GM12878 (cell line): ENCODE measurements at regions not wholly inside any gene's neighbourhood (a gene's known extent, or its start where the extent isn't known, plus 50 kb on each side); places are given as distances from the start of the nearest gene placed in this dataset.

Experiments used
- ATAC-seq: fragments of 200-7000 bp; cut with Tn5 transposase; 3 replicates; pipeline ENCODE4 v1.9.1; 2020; ENCODE audit warnings: mild to moderate bottlenecking, moderate library complexity
- BruUV-seq: library from RNA; stranded (reverse); fragments of 400-500 nt; replicated peaks from 2 replicates; lab custom pipeline; 2021; lab: Mats Ljungman, UMichigan
- CTCF ChIA-PET: fragments of 300-600 bp; sonication (Branson Sonifier 250); formaldehyde crosslinking; extraction: SDS; loops from one replicate; lab custom pipeline; 2021; ENCODE audit warnings: inconsistent platforms; lab: Yijun Ruan, JAX
- POLR2A ChIA-PET: fragments of 350-600 bp; formaldehyde crosslinking; extraction: SDS; loops from one replicate; lab custom pipeline; 2021; ENCODE audit warnings: inconsistent platforms; lab: Charles Lee
- RAD21 ChIA-PET: fragments of 300-600 bp; sonication (Branson Sonifier 250); formaldehyde crosslinking; loops from one replicate; lab custom pipeline; 2023; ENCODE audit warnings: antibody characterized with exemption; ENCODE audit not compliant: unreplicated experiment; lab: Charles Lee
- SMC1A ChIA-PET: fragments of 300-600 bp; sonication (Branson Sonifier 250); formaldehyde crosslinking; loops from one replicate; lab custom pipeline; 2023; ENCODE audit not compliant: unreplicated experiment, uncharacterized antibody; lab: Charles Lee
- DNase-seq: peaks from one replicate; pipeline ENCODE4 v3.0.0-alpha.2; 2011; ENCODE audit warnings: low read depth, low spot score
- FAIRE-seq: peaks from 3 replicates; lab custom pipeline; 2011; peaks lifted over from hg19 to GRCh38; lab: Jason Lieb, UNC
- H2AFZ ChIP-seq: 2 replicates; pipeline ENCODE4 v1.6.0; 2011; ENCODE audit warnings: low read depth, low read length, control low read depth; ENCODE audit not compliant: control insufficient read depth
- H3K27ac ChIP-seq: 2 replicates; pipeline ENCODE4 v1.5.1; 2011; ENCODE audit warnings: control low read depth; ENCODE audit not compliant: control insufficient read depth, insufficient read depth
- H3K27me3 ChIP-seq, 2 experiments: replicated peaks in 1 of 2; 2 replicates each; pipeline versions ENCODE4 v1.6.0 to v1.6.1; 2011; ENCODE audit warnings: low read length in 1 of 2; ENCODE audit not compliant: control insufficient read depth in 2 of 2, insufficient read depth in 2 of 2
- H3K36me3 ChIP-seq, 2 experiments: 2 replicates each; pipeline ENCODE4 v1.5.1; 2011; ENCODE audit warnings: low read length in 1 of 2; ENCODE audit not compliant: control insufficient read depth in 2 of 2, insufficient read depth in 2 of 2
- H3K4me1 ChIP-seq: 2 replicates; pipeline ENCODE4 v1.6.1; 2011; ENCODE audit warnings: mild to moderate bottlenecking, low read length, moderate library complexity, mixed read lengths; ENCODE audit not compliant: control insufficient read depth, insufficient read depth
- H3K4me2 ChIP-seq: 2 replicates; pipeline ENCODE4 v1.6.0; 2011; ENCODE audit warnings: control low read depth; ENCODE audit not compliant: control insufficient read depth, insufficient read depth
- H3K4me3 ChIP-seq: fragments of 200-600 bp; sonication (generic); 2 replicates; pipeline ENCODE4 v1.5.1; 2016
- H3K79me2 ChIP-seq: 2 replicates; pipeline ENCODE4 v1.6.0; 2011; ENCODE audit warnings: low read length; ENCODE audit not compliant: control insufficient read depth, insufficient read depth
- H3K9ac ChIP-seq: 2 replicates; pipeline ENCODE4 v1.8.0; 2011; ENCODE audit warnings: low read length, control low read depth, mixed read lengths; ENCODE audit not compliant: control insufficient read depth, insufficient read depth
- H3K9me3 ChIP-seq: replicated peaks from 3 replicates; pipeline ENCODE4 v1.5.1; 2011; ENCODE audit warnings: mild to moderate bottlenecking, low read length; ENCODE audit not compliant: control insufficient read depth, insufficient read depth
- H4K20me1 ChIP-seq: 2 replicates; pipeline ENCODE4 v1.6.0; 2011; ENCODE audit not compliant: control insufficient read depth, insufficient read depth
- BACH1 ChIP-seq: fragments of 450-650 bp; IDR thresholded peaks from 2 replicates; pipeline ENCODE4 v1.6.1; 2017; ENCODE audit warnings: mild to moderate bottlenecking, borderline replicate concordance
- GATAD2B ChIP-seq: fragments of 450-650 bp; conservative IDR thresholded peaks from 2 replicates; pipeline ENCODE4 v1.6.1; 2017; ENCODE audit warnings: low read depth, mild to moderate bottlenecking, moderate library complexity
- HDAC2 ChIP-seq: fragments of 200-600 bp; sonication (generic); IDR thresholded peaks from 2 replicates; pipeline ENCODE4 v1.6.1; 2017
- JUNB ChIP-seq: IDR thresholded peaks from 2 replicates; pipeline ENCODE4 v1.6.1; 2016; ENCODE audit warnings: antibody characterized with exemption, mild to moderate bottlenecking
- KDM1A ChIP-seq: fragments of 200-600 bp; sonication (generic); IDR thresholded peaks from 2 replicates; pipeline ENCODE4 v1.6.1; 2016; ENCODE audit warnings: borderline replicate concordance
- NFXL1 ChIP-seq: fragments of 450-650 bp; IDR thresholded peaks from 2 replicates; pipeline ENCODE4 v1.6.1; 2017; ENCODE audit warnings: antibody characterized with exemption, mild to moderate bottlenecking, borderline replicate concordance
- NFYB ChIP-seq: IDR thresholded peaks from 2 replicates; pipeline ENCODE4 v1.6.1; 2011; ENCODE audit warnings: low read depth, mild to moderate bottlenecking, low read length, improper control_type of control experiment, moderate library complexity; ENCODE audit not compliant: insufficient read depth
- NR2F1 ChIP-seq: fragments of 450-650 bp; conservative IDR thresholded peaks from 2 replicates; pipeline ENCODE4 v1.6.1; 2017; ENCODE audit warnings: mild to moderate bottlenecking
- RAD51 ChIP-seq: fragments of 450-650 bp; IDR thresholded peaks from 2 replicates; pipeline ENCODE4 v1.6.1; 2016; ENCODE audit warnings: moderate library complexity, mild to moderate bottlenecking, inconsistent platforms
- RBBP5 ChIP-seq: fragments of 200-600 bp; sonication (generic); conservative IDR thresholded peaks from 2 replicates; pipeline ENCODE4 v1.6.1; 2016
- ZNF384 ChIP-seq: IDR thresholded peaks from 2 replicates; pipeline ENCODE4 v1.6.1; 2012; ENCODE audit warnings: low read depth, mild to moderate bottlenecking, low read length, improper control_type of control experiment, borderline replicate concordance
- WGBS: methylation state at CpG from one replicate; pipeline ENCODE4 v1.1.6; 2016; ENCODE audit warnings: low lambda C conversion rate; ENCODE audit not compliant: insufficient replicate concordance, insufficient coverage; ENCODE audit errors: missing lambda C conversion rate; 5-methylcytosine and 5-hydroxymethylcytosine counted together
- in situ Hi-C: fragments of 300-500 bp; cut with MboI; formaldehyde crosslinking; loops from 9 replicates; pipeline ENCODE4 v1.14.3; 2018; ENCODE audit warnings: mixed read lengths
- intact Hi-C: fragments of 100-400 bp; cut with micrococcal nuclease; formaldehyde crosslinking; loops from one replicate; pipeline ENCODE4 v1.14.2; 2022; ENCODE audit not compliant: unreplicated experiment
- TF ChIP-seq, protein P1 (sequence below): IDR thresholded peaks from 2 replicates; pipeline ENCODE4 v1.6.1; 2011; ENCODE audit warnings: low read depth, mild to moderate bottlenecking, low read length, moderate library complexity, borderline replicate concordance; ENCODE audit errors: extremely low read depth
- TF ChIP-seq, protein P2 (sequence below): IDR thresholded peaks from 2 replicates; pipeline ENCODE4 v1.6.1; 2012; ENCODE audit warnings: low read depth, low read length, improper control_type of control experiment
- TF ChIP-seq, protein P3 (sequence below): IDR thresholded peaks from 2 replicates; pipeline ENCODE4 v1.6.1; 2012; ENCODE audit warnings: low read length, inconsistent platforms
- TF ChIP-seq, protein P4 (sequence below): fragments of 450-650 bp; IDR thresholded peaks from 2 replicates; pipeline ENCODE4 v1.6.1; 2017; ENCODE audit warnings: mild to moderate bottlenecking, low read depth, inconsistent platforms; ENCODE audit not compliant: poor library complexity, severe bottlenecking

DNA sequence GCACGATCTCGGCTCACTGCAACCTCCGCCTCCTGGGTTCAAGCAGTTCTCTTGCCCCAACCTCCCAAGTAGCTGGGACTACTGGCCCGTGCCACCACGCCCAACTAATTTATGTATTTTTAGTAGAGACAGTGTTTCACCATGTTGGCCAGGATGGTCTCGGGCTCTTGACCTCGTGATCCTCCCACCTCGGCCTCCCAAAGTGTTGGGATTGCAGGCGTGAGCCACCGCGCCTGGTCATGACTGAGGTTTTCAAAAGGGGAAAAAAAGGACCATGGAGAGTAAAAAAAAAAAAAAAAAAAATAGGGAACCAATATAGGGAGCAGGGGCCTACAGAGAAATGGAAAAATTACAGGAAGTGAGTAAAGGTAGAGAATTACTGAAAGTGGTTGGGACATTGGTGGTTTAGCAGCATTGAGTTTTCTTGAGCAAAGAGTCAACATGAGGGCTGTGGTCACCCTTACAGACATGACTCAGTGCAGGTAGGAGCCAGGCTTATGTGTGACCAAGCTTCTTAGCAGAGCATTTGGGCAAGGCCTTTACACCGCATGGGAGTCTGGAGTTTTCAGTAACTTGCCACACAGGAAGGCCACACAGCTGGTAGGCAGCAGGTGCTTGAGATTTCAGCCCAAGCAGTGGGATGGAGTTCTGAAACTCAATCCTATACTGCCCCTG is 447.3 kb downstream of the HS3ST3B1 start:
- SMC1A ChIA-PET: no interaction called here
- no peak overlapping the region for H3K27ac ChIP-seq
- RAD21 ChIA-PET: no interaction called here
- TF ChIP-seq BACH1 (no peak), NR2F1 (no peak), RBBP5 (no peak), GATAD2B (no peak), KDM1A (no peak), HDAC2 (no peak), ZNF384 (no peak), RAD51 (no peak), NFXL1 (no peak), NFYB (no peak), JUNB (no peak)
- TF ChIP-seq, protein P1, sequence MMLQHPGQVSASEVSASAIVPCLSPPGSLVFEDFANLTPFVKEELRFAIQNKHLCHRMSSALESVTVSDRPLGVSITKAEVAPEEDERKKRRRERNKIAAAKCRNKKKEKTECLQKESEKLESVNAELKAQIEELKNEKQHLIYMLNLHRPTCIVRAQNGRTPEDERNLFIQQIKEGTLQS: no peak
- TF ChIP-seq, protein P2, sequence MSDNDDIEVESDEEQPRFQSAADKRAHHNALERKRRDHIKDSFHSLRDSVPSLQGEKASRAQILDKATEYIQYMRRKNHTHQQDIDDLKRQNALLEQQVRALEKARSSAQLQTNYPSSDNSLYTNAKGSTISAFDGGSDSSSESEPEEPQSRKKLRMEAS: no peak
- TF ChIP-seq, protein P3, sequence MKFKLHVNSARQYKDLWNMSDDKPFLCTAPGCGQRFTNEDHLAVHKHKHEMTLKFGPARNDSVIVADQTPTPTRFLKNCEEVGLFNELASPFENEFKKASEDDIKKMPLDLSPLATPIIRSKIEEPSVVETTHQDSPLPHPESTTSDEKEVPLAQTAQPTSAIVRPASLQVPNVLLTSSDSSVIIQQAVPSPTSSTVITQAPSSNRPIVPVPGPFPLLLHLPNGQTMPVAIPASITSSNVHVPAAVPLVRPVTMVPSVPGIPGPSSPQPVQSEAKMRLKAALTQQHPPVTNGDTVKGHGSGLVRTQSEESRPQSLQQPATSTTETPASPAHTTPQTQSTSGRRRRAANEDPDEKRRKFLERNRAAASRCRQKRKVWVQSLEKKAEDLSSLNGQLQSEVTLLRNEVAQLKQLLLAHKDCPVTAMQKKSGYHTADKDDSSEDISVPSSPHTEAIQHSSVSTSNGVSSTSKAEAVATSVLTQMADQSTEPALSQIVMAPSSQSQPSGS: no peak
- TF ChIP-seq, protein P4, sequence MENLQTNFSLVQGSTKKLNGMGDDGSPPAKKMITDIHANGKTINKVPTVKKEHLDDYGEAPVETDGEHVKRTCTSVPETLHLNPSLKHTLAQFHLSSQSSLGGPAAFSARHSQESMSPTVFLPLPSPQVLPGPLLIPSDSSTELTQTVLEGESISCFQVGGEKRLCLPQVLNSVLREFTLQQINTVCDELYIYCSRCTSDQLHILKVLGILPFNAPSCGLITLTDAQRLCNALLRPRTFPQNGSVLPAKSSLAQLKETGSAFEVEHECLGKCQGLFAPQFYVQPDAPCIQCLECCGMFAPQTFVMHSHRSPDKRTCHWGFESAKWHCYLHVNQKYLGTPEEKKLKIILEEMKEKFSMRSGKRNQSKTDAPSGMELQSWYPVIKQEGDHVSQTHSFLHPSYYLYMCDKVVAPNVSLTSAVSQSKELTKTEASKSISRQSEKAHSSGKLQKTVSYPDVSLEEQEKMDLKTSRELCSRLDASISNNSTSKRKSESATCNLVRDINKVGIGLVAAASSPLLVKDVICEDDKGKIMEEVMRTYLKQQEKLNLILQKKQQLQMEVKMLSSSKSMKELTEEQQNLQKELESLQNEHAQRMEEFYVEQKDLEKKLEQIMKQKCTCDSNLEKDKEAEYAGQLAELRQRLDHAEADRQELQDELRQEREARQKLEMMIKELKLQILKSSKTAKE: no peak
- TF ChIP-seq, all 136 proteins: peak for 0
- Histone ChIP-seq H3K36me3 (no peaks in the 10 kb centered on the region), H3K4me2 (no peak overlapping the region), H3K27me3 (no peaks in the 10 kb centered on the region), H4K20me1 (no peaks in the 10 kb centered on the region), H3K9me3 (no peaks in the 10 kb centered on the region; the same call in 2 of the 3 replicates), H3K4me1 (no peaks in the 10 kb centered on the region), H2AFZ (no peak overlapping the region), H3K4me3 (no peak overlapping the region), H3K9ac (no peak overlapping the region), H3K79me2 (no peaks in the 10 kb centered on the region)
- ChIA-PET CTCF (no interaction called here), POLR2A (no interaction called here)
- no peak for ATAC-seq
- in situ Hi-C loops (no loop called here), intact Hi-C loops (no loop called here)
- FAIRE-seq: no peak
- no peak for DNase-seq
- 40% methylated on average over 12 of the region's 12 CpGs for WGBS
- BruUV-seq: no TSS peak
